ENCODE measurements at regions not wholly inside any gene's neighbourhood (a gene's known extent, or its start where the extent isn't known, plus 50 kb on each side); places are given as distances from the start of the nearest gene placed in this dataset.

DNA sequence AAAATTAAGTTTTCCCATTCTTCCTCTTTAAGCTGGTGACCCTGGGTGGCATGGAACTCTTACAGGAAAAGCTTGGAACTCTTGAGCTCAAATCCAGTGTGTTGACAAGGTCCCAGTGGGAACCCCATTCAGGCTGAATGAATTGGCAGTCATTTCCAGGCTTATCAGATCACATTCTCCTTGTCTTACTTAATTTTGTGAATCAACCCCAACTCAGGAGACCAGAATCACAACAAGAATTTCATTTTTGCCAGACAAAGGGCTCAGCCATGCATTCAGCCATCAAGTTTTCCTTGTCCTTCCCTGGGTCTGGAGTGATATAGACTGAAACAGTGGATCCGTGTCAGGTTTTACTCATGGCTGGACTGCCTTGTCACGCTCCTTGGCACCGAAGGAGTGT lies 92.1 kb upstream of the EEF1E1 start:
- Histone ChIP-seq H3K9me3 (ENCODE audit: control insufficient read depth, insufficient read depth, low read depth, low read length) (no peaks in the 10 kb centered on the region), H3K4me2 (ENCODE audit: extremely low read depth, insufficient read depth, low read length) (no peak overlapping the region), H3K36me3 (ENCODE audit: control insufficient read depth, insufficient read depth, low read length) (no peaks in the 10 kb centered on the region), H3K27ac (ENCODE audit: insufficient read depth, low read length) (no peak overlapping the region), H3K9ac (ENCODE audit: insufficient read depth, low read length) (no peak overlapping the region), H2AFZ (ENCODE audit: low read length) (no peak overlapping the region), H3K4me1 (ENCODE audit: control insufficient read depth, extremely low read depth, insufficient read depth, low read length) (no peaks in the 10 kb centered on the region), H3K27me3 (ENCODE audit: control insufficient read depth, insufficient read depth, low read length) (no peaks in the 10 kb centered on the region), H3K4me3 (replicated peaks in 1 of 4; ENCODE audit: control extremely low read depth in 1 of 4, insufficient read depth in 1 of 4, low read depth in 3 of 4, low read length in 4 of 4) (no peak overlapping the region), H4K20me1 (ENCODE audit: control insufficient read depth, extremely low read depth, insufficient read depth, low read length) (no peaks in the 10 kb centered on the region), H3K79me2 (ENCODE audit: control insufficient read depth, insufficient read depth, low read length) (no peaks in the 10 kb centered on the region)
- DNase-seq (ENCODE audit: low read depth in 2 of 2): peak in 1 of 2 donors; percentile 47
- TF ChIP-seq, protein P1, sequence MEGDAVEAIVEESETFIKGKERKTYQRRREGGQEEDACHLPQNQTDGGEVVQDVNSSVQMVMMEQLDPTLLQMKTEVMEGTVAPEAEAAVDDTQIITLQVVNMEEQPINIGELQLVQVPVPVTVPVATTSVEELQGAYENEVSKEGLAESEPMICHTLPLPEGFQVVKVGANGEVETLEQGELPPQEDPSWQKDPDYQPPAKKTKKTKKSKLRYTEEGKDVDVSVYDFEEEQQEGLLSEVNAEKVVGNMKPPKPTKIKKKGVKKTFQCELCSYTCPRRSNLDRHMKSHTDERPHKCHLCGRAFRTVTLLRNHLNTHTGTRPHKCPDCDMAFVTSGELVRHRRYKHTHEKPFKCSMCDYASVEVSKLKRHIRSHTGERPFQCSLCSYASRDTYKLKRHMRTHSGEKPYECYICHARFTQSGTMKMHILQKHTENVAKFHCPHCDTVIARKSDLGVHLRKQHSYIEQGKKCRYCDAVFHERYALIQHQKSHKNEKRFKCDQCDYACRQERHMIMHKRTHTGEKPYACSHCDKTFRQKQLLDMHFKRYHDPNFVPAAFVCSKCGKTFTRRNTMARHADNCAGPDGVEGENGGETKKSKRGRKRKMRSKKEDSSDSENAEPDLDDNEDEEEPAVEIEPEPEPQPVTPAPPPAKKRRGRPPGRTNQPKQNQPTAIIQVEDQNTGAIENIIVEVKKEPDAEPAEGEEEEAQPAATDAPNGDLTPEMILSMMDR (conservative IDR thresholded peaks at IDR 0.05 in 1 of 2, IDR thresholded peaks at IDR 0.05 in 1 of 2; ENCODE audit: low read depth in 1 of 2, low read length in 2 of 2): no peak
- TF ChIP-seq EZH2 (IDR thresholded peaks at IDR 0.05; ENCODE audit: low read length, missing control alignments): no peak

DNA sequence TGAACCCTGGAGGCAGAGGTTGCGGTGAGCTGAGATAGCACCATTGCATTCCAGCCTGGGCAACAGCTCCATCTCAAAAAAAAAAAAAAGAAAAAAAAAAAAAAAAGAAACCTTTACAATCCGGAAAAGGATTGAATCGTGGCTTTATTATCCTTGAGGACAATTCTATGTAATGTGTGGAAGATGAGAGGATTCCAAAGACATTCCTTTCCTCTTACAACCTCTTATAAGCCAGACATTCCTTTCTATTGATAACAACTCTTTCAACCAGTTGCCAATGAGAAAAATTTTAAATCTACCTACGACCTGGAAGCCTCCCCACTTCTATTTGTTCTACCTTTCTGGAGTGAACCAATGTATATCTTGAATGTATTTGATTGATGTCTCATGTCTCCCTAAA lies 91.2 kb upstream of the EEF1E1 start:
- H3K9ac ChIP-seq (ENCODE audit: insufficient read depth, low read length): no peak overlapping the region

DNA sequence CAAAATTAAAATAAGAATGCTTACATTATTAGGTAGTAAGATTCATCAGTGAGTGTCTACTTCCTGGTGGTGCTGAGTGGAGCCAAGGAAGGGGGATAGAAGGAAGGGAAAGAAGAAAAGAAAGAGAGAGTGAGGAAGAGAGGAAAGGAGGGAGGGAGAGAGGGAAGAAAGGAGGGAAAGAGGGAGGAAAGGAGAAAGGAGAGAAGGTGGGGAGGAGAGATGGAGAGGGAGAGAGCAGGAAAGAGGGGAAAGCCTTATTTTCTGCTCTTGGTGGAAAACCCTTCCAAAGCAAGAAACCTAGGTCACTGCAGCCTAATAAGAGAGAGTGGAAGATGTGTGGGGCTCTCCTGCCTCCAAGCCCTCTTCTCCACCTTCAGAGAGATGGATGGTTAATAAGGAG lies 90.2 kb upstream of the EEF1E1 start:
- Histone ChIP-seq H3K4me1 (ENCODE audit: control insufficient read depth, extremely low read depth, insufficient read depth, low read length) (no peaks in the 10 kb centered on the region), H3K4me3 (replicated peaks in 1 of 4; ENCODE audit: control extremely low read depth in 1 of 4, insufficient read depth in 1 of 4, low read depth in 3 of 4, low read length in 4 of 4) (no peak overlapping the region), H3K9ac (ENCODE audit: insufficient read depth, low read length) (no peak overlapping the region), H3K9me3 (ENCODE audit: control insufficient read depth, insufficient read depth, low read depth, low read length) (no peaks in the 10 kb centered on the region), H2AFZ (ENCODE audit: low read length) (no peak overlapping the region), H3K4me2 (ENCODE audit: extremely low read depth, insufficient read depth, low read length) (no peak overlapping the region), H3K27me3 (ENCODE audit: control insufficient read depth, insufficient read depth, low read length) (no peaks in the 10 kb centered on the region), H3K36me3 (ENCODE audit: control insufficient read depth, insufficient read depth, low read length) (no peaks in the 10 kb centered on the region), H3K79me2 (ENCODE audit: control insufficient read depth, insufficient read depth, low read length) (no peaks in the 10 kb centered on the region), H3K27ac (ENCODE audit: insufficient read depth, low read length) (no peak overlapping the region), H4K20me1 (ENCODE audit: control insufficient read depth, extremely low read depth, insufficient read depth, low read length) (no peaks in the 10 kb centered on the region)
- TF ChIP-seq, protein P1 (conservative IDR thresholded peaks at IDR 0.05 in 1 of 2, IDR thresholded peaks at IDR 0.05 in 1 of 2; ENCODE audit: low read depth in 1 of 2, low read length in 2 of 2): no peak
- TF ChIP-seq EZH2 (IDR thresholded peaks at IDR 0.05; ENCODE audit: low read length, missing control alignments): no peak
- DNase-seq (ENCODE audit: low read depth in 2 of 2): no peak

More for the DNA sequence above, 91.2 kb upstream of the EEF1E1 start:
- no peak for TF ChIP-seq EZH2 (IDR thresholded peaks at IDR 0.05; ENCODE audit: low read length, missing control alignments)
- TF ChIP-seq, protein P1 (conservative IDR thresholded peaks at IDR 0.05 in 1 of 2, IDR thresholded peaks at IDR 0.05 in 1 of 2; ENCODE audit: low read depth in 1 of 2, low read length in 2 of 2): no peak
- no peaks in the 10 kb centered on the region for H3K36me3 ChIP-seq (ENCODE audit: control insufficient read depth, insufficient read depth, low read length)
- H2AFZ ChIP-seq (ENCODE audit: low read length): no peak overlapping the region
- H3K27me3 ChIP-seq (ENCODE audit: control insufficient read depth, insufficient read depth, low read length): no peaks in the 10 kb centered on the region
- H3K79me2 ChIP-seq (ENCODE audit: control insufficient read depth, insufficient read depth, low read length): no peaks in the 10 kb centered on the region
- H3K4me1 ChIP-seq (ENCODE audit: control insufficient read depth, extremely low read depth, insufficient read depth, low read length): no peaks in the 10 kb centered on the region
- no peaks in the 10 kb centered on the region for H3K9me3 ChIP-seq (ENCODE audit: control insufficient read depth, insufficient read depth, low read depth, low read length)
- DNase-seq (ENCODE audit: low read depth in 2 of 2): peak in 1 of 2 donors; percentile 75
- no peaks in the 10 kb centered on the region for H4K20me1 ChIP-seq (ENCODE audit: control insufficient read depth, extremely low read depth, insufficient read depth, low read length)
- no peak overlapping the region for H3K4me3 ChIP-seq (replicated peaks in 1 of 4; ENCODE audit: control extremely low read depth in 1 of 4, insufficient read depth in 1 of 4, low read depth in 3 of 4, low read length in 4 of 4)
- H3K27ac ChIP-seq (ENCODE audit: insufficient read depth, low read length): no peak overlapping the region
- no peak overlapping the region for H3K4me2 ChIP-seq (ENCODE audit: extremely low read depth, insufficient read depth, low read length)
